MCF 10A (cell line): ENCODE measurements at regions not wholly inside any gene's neighbourhood (a gene's known extent, or its start where the extent isn't known, plus 50 kb on each side); places are given as distances from the start of the nearest gene placed in this dataset.

Experiments used
- BruUV-seq: library from RNA; stranded (reverse); fragments of 400-500 nt; replicated peaks from 2 replicates; lab custom pipeline; 2021; lab: Mats Ljungman, UMichigan
- CTCF ChIA-PET: fragments of 300-600 bp; sonication (Branson Sonifier 250); formaldehyde crosslinking; extraction: SDS; loops from one replicate; lab custom pipeline; 2021; ENCODE audit warnings: antibody characterized with exemption, inconsistent platforms; lab: Yijun Ruan, JAX
- POLR2A ChIA-PET: fragments of 300-600, 350-650 bp; sonication (Branson Sonifier 250); formaldehyde crosslinking; extraction: SDS; loops from one replicate; lab custom pipeline; 2020; ENCODE audit warnings: antibody characterized with exemption, inconsistent platforms; lab: Yijun Ruan, JAX
- DNase-seq: peaks from one replicate; pipeline ENCODE4 v3.0.0-alpha.2; 2018; ENCODE audit not compliant: unreplicated experiment
- H3K27ac Mint-ChIP-seq: one replicate; pipeline ENCODE4 v1.8.0; 2022; ENCODE audit warnings: mild to moderate bottlenecking, low read depth, mixed read lengths; ENCODE audit not compliant: unreplicated experiment
- H3K27me3 Mint-ChIP-seq: one replicate; pipeline ENCODE4 v1.8.0; 2022; ENCODE audit warnings: mixed read lengths; ENCODE audit not compliant: insufficient read depth, unreplicated experiment
- H3K36me3 Mint-ChIP-seq: one replicate; pipeline ENCODE4 v1.8.0; 2022; ENCODE audit warnings: mild to moderate bottlenecking, moderate library complexity, mixed read lengths; ENCODE audit not compliant: insufficient read depth, unreplicated experiment
- H3K4me1 Mint-ChIP-seq: one replicate; pipeline ENCODE4 v1.8.0; 2022; ENCODE audit warnings: mixed read lengths; ENCODE audit not compliant: insufficient read depth, unreplicated experiment
- H3K4me3 Mint-ChIP-seq: one replicate; pipeline ENCODE4 v1.8.0; 2022; ENCODE audit warnings: mild to moderate bottlenecking, moderate library complexity, mixed read lengths; ENCODE audit not compliant: unreplicated experiment
- H3K9me3 Mint-ChIP-seq: one replicate; pipeline ENCODE4 v1.8.0; 2022; ENCODE audit warnings: mixed read lengths; ENCODE audit not compliant: unreplicated experiment
- intact Hi-C: fragments of 100-400 bp; cut with micrococcal nuclease; formaldehyde crosslinking; loops from 2 replicates; pipeline ENCODE4 v1.14.1; 2022
- TF ChIP-seq, protein P1 (sequence below): fragments of 200-600 bp; IDR thresholded peaks from one replicate; pipeline ENCODE4 v1.8.0; 2022; ENCODE audit warnings: antibody characterized with exemption, mild to moderate bottlenecking; ENCODE audit not compliant: unreplicated experiment

GRCh38 chr20:7285918-7286556, 518.6 kb downstream of the BMP2 start:
- Mint-ChIP-seq H3K4me3 (no peak overlapping the region), H3K27me3 (no peaks in the 10 kb centered on the region)
- TF ChIP-seq, protein P1, sequence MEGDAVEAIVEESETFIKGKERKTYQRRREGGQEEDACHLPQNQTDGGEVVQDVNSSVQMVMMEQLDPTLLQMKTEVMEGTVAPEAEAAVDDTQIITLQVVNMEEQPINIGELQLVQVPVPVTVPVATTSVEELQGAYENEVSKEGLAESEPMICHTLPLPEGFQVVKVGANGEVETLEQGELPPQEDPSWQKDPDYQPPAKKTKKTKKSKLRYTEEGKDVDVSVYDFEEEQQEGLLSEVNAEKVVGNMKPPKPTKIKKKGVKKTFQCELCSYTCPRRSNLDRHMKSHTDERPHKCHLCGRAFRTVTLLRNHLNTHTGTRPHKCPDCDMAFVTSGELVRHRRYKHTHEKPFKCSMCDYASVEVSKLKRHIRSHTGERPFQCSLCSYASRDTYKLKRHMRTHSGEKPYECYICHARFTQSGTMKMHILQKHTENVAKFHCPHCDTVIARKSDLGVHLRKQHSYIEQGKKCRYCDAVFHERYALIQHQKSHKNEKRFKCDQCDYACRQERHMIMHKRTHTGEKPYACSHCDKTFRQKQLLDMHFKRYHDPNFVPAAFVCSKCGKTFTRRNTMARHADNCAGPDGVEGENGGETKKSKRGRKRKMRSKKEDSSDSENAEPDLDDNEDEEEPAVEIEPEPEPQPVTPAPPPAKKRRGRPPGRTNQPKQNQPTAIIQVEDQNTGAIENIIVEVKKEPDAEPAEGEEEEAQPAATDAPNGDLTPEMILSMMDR = peak; percentile 76

DNA sequence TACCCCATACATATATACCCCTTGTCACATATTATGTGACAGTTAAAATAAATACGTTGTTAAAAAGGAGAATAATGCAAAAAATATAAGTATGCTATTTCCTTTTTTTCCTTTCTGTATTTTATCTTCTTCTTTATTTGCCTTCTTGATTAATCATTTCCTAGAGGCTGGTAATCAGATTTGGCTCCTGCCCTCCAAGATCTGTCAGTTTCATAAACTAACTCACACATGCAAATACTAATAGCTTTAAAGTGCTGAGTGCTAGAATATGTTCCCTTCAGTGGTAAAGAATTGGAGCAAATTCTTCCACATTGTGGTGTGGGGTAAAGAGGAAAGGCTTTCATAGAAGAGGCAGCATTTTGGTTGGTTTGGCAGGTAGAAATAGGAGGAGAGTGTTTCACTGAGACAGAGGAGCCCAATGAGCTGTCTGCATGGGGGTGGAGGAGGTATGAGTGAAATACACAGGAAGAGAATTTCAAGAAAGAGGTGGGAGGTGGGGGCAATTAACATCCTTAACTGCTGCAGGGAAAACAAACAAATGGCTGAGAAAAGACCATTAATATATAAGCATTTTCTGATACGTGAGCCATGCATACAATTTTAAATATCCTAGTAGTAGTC, 523.9 kb downstream of the BMP2 start:
- DNase-seq = no peak
- ChIA-PET POLR2A (interaction anchor here (0.6 to 0.7 kb wide), 2 partner anchors 20 to 588 kb away, joined by 3 to 4 read pairs; no protein-coding TSS in a partner anchor), CTCF (interaction anchor here (0.5 to 0.9 kb wide), 4 partner anchors 12 to 742 kb away, joined by 3 read pairs; no protein-coding TSS in a partner anchor)
- Mint-ChIP-seq H3K36me3 (no peaks in the 10 kb centered on the region), H3K9me3 (no peaks in the 10 kb centered on the region), H3K4me3 (no peak overlapping the region), H3K27ac (no peak overlapping the region), H3K4me1 (no peaks in the 10 kb centered on the region), H3K27me3 (no peaks in the 10 kb centered on the region)
- intact Hi-C loops = no loop called here
- BruUV-seq = no TSS peak
- TF ChIP-seq, protein P1 = no peak

More at GRCh38 chr20:7285918-7286556, 518.6 kb downstream of the BMP2 start:
- H3K9me3 Mint-ChIP-seq = no peaks in the 10 kb centered on the region
- H3K27ac Mint-ChIP-seq = no peak overlapping the region
- H3K36me3 Mint-ChIP-seq = no peaks in the 10 kb centered on the region
- H3K4me1 Mint-ChIP-seq = no peaks in the 10 kb centered on the region
- intact Hi-C loops = loop anchor here (1.0 to 5.0 kb wide), 9 partner anchors 90 to 1021 kb away; partner anchors contain the start of gene BMP2
- POLR2A ChIA-PET = interaction anchor here (0.6 to 1.8 kb wide), 8 partner anchors 16 to 1069 kb away, joined by 3 to 7 read pairs (median 4); no protein-coding TSS in a partner anchor
- BruUV-seq = no TSS peak
- peak; percentile 88 for DNase-seq
- CTCF ChIA-PET = interaction anchor here (0.5 to 3.2 kb wide), 133 partner anchors 8 to 1152 kb away, joined by 3 to 47 read pairs (median 4); no protein-coding TSS in a partner anchor

DNA sequence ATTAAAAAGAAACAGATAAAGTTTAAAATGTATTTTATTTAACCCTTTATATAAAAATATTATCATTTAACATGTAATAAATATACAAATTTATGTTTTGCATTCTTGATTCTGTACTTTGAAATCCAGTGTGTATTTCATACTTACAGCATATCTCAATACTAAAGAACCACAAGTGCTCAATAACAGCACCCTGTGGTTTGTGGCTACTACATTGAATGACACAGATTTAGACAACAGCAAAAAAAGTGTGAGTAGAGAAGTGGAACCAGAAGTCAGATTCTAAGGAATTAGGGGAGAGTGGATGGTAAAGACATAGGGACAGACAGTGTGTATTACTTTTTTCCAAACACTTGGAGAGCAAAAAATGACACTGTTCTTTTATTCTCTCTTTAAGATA, 524.5 kb downstream of the BMP2 start:
- POLR2A ChIA-PET = interaction anchor here (0.7 kb wide), 1 partner anchor 20 kb away, joined by 4 read pairs; no protein-coding TSS in a partner anchor
- DNase-seq = no peak
- no peak overlapping the region for H3K27ac Mint-ChIP-seq
- no peak overlapping the region for H3K4me3 Mint-ChIP-seq
- no peaks in the 10 kb centered on the region for H3K27me3 Mint-ChIP-seq
- TF ChIP-seq, protein P1 = no peak
- no peaks in the 10 kb centered on the region for H3K36me3 Mint-ChIP-seq
- no peaks in the 10 kb centered on the region for H3K9me3 Mint-ChIP-seq
- CTCF ChIA-PET = interaction anchor here (0.5 to 0.9 kb wide), 3 partner anchors 11 to 140 kb away, joined by 3 read pairs; no protein-coding TSS in a partner anchor
- H3K4me1 Mint-ChIP-seq = no peaks in the 10 kb centered on the region
- intact Hi-C loops = no loop called here
- no TSS peak for BruUV-seq

- TF ChIP-seq, protein P1 = no peak
- Mint-ChIP-seq H3K36me3 (no peaks in the 10 kb centered on the region), H3K27ac (no peak overlapping the region), H3K4me3 (no peak overlapping the region), H3K4me1 (no peaks in the 10 kb centered on the region), H3K9me3 (no peaks in the 10 kb centered on the region), H3K27me3 (no peaks in the 10 kb centered on the region)
- no TSS peak for BruUV-seq
- CTCF ChIA-PET = interaction anchor here (1.3 to 2.2 kb wide), 2 partner anchors 9 kb away, joined by 10 to 13 read pairs; no protein-coding TSS in a partner anchor
- POLR2A ChIA-PET = interaction anchor here (0.7 to 1.4 kb wide), 2 partner anchors 9 to 461 kb away, joined by 3 to 5 read pairs; no protein-coding TSS in a partner anchor
- intact Hi-C loops = no loop called here
- no peak for DNase-seq
These were observed 527.4 kb downstream of the BMP2 start for GRCh38 chr20:7294816-7295360.
